K562 (cell line): ENCODE measurements at regions not wholly inside any gene's neighbourhood (a gene's known extent, or its start where the extent isn't known, plus 50 kb on each side); places are given as distances from the start of the nearest gene placed in this dataset.

Source experiments
- ATAC-seq: fragments of 200-7000 bp; cut with Tn5 transposase; 3 replicates; pipeline ENCODE4 v1.9.1; 2020; ENCODE audit warnings: moderate library complexity
- BruUV-seq: library from RNA; stranded (reverse); fragments of 400-500 nt; replicated peaks from 2 replicates; lab custom pipeline; 2021; lab: Mats Ljungman, UMichigan
- CTCF ChIA-PET: fragments of 300-600 bp; formaldehyde crosslinking; extraction: SDS; loops from one replicate; lab custom pipeline; 2021; ENCODE audit warnings: low intra/inter-chr PET ratio; lab: Yijun Ruan, JAX
- POLR2A ChIA-PET: fragments of 300-600, 350-650 bp; sonication (Branson Sonifier 250); formaldehyde crosslinking; extraction: SDS; loops from one replicate; lab custom pipeline; 2021; ENCODE audit warnings: antibody characterized with exemption, inconsistent platforms; lab: Yijun Ruan, JAX
- DNase-seq, 4 experiments: peaks; one replicate each; pipeline versions ENCODE4 v3.0.0 to v3.0.0-alpha.2; 2011 to 2018; ENCODE audit warnings: low spot score in 3 of 4, mixed read lengths in 3 of 4; ENCODE audit errors: extremely low read depth in 1 of 4
- FAIRE-seq: peaks from 2 replicates; lab custom pipeline; 2011; peaks lifted over from hg19 to GRCh38; lab: Jason Lieb, UNC
- H2AFZ ChIP-seq: 2 replicates; pipeline ENCODE4 v1.6.0; 2011; ENCODE audit warnings: low read depth, low read length, control low read depth, inconsistent platforms
- H3K27ac ChIP-seq: fragments of 200-600 bp; 3 replicates; pipeline ENCODE4 v1.8.0; 2011; ENCODE audit warnings: low read depth, mild to moderate bottlenecking, control low read depth, inconsistent platforms, low read length, moderate library complexity, mixed read lengths; ENCODE audit errors: extremely low read depth
- H3K27me3 ChIP-seq, 2 experiments: fragments of 300-600 bp in 1 of 2; 2 replicates in 1 of 2; 3 replicates in 1 of 2; pipeline versions ENCODE4 v1.6.0 to v1.8.0; 2011; ENCODE audit warnings: inconsistent platforms in 2 of 2, low read length in 2 of 2, mild to moderate bottlenecking in 1 of 2, mixed read lengths in 1 of 2, moderate library complexity in 1 of 2; ENCODE audit not compliant: control insufficient read depth in 2 of 2, insufficient read depth in 2 of 2
- H3K36me3 ChIP-seq: fragments of 300-600 bp; 3 replicates; pipeline ENCODE4 v1.8.0; 2011; ENCODE audit warnings: mild to moderate bottlenecking, low read length, inconsistent platforms; ENCODE audit not compliant: control insufficient read depth, insufficient read depth
- H3K4me1 ChIP-seq, 2 experiments: fragments of 200-600 bp in 1 of 2; replicated peaks in 1 of 2; 2 replicates in 1 of 2; 3 replicates in 1 of 2; pipeline versions ENCODE4 v1.5.1 to v1.8.0; 2011; ENCODE audit warnings: inconsistent platforms in 2 of 2, low read length in 2 of 2, mild to moderate bottlenecking in 1 of 2, mixed read lengths in 1 of 2, moderate library complexity in 1 of 2; ENCODE audit not compliant: control insufficient read depth in 2 of 2, insufficient read depth in 2 of 2
- H3K4me2 ChIP-seq: 2 replicates; pipeline ENCODE4 v1.6.1; 2011; ENCODE audit warnings: low read length, control low read depth, inconsistent platforms, mixed read lengths; ENCODE audit not compliant: insufficient read depth
- H3K4me3 ChIP-seq: fragments of 200-600 bp; sonication (generic), shearing (Covaris generic); 2 replicates; pipeline ENCODE4 v1.5.1; 2016; ENCODE audit warnings: control low read depth, inconsistent platforms
- H3K79me2 ChIP-seq: fragments of 200-600 bp; 3 replicates; pipeline ENCODE4 v1.8.0; 2011; ENCODE audit warnings: low read length, inconsistent platforms; ENCODE audit not compliant: control insufficient read depth, insufficient read depth
- H3K9ac ChIP-seq, 2 experiments: 2 replicates each; pipeline versions ENCODE4 v1.6.0 to v1.6.1; 2011; ENCODE audit warnings: low read depth in 2 of 2, low read length in 2 of 2, control low read depth in 1 of 2, inconsistent platforms in 1 of 2, mild to moderate bottlenecking in 1 of 2, mixed read lengths in 1 of 2; ENCODE audit not compliant: insufficient read depth in 1 of 2
- H3K9me1 ChIP-seq: one replicate; pipeline ENCODE4 v1.6.0; 2011; ENCODE audit warnings: inconsistent platforms, mild to moderate bottlenecking, low read length, moderate library complexity; ENCODE audit not compliant: control insufficient read depth, insufficient read depth
- H3K9me3 ChIP-seq: replicated peaks from 2 replicates; pipeline ENCODE4 v1.5.1; 2011; ENCODE audit warnings: low read depth, low read length, inconsistent platforms; ENCODE audit not compliant: control insufficient read depth, insufficient read depth
- H4K20me1 ChIP-seq: replicated peaks from 2 replicates; pipeline ENCODE4 v1.6.1; 2011; ENCODE audit warnings: low read length, inconsistent platforms, mixed read lengths; ENCODE audit not compliant: control insufficient read depth, insufficient read depth
- ARID3B ChIP-seq: fragments of 250-450 bp; sonication (Bioruptor Pico); IDR thresholded peaks from 2 replicates; pipeline ENCODE4 v1.4.0; 2020; ENCODE audit warnings: borderline replicate concordance
- CBFA2T3 ChIP-seq: fragments of 450-650 bp; IDR thresholded peaks from 2 replicates; pipeline ENCODE4 v1.6.1; 2017
- DLX4 ChIP-seq: fragments of 250-450 bp; sonication (Bioruptor Pico); IDR thresholded peaks from 2 replicates; pipeline ENCODE4 v1.6.1; 2021; ENCODE audit warnings: mild to moderate bottlenecking
- FOXJ3 ChIP-seq: sonication (generic); formaldehyde crosslinking; IDR thresholded peaks from 2 replicates; pipeline ENCODE4 v1.4.0; 2020; ENCODE audit warnings: mild to moderate bottlenecking, missing genetic modification reagents
- GTF2B ChIP-seq: IDR thresholded peaks from 2 replicates; pipeline ENCODE4 v1.6.1; 2011; ENCODE audit not compliant: insufficient read length; ENCODE audit errors: extremely low read depth
- HES1 ChIP-seq: fragments of 450-650 bp; IDR thresholded peaks from 2 replicates; pipeline ENCODE4 v1.6.1; 2016; ENCODE audit warnings: low read depth, mild to moderate bottlenecking, moderate library complexity
- NCOA1 ChIP-seq: fragments of 450-650 bp; IDR thresholded peaks from 2 replicates; pipeline ENCODE4 v1.6.1; 2016; ENCODE audit warnings: low read depth
- NR1H2 ChIP-seq: sonication (generic); formaldehyde crosslinking; IDR thresholded peaks from 2 replicates; pipeline ENCODE4 v1.4.0; 2020; ENCODE audit warnings: mild to moderate bottlenecking, missing genetic modification reagents
- NR3C1 ChIP-seq: sonication (generic); formaldehyde crosslinking; IDR thresholded peaks from 2 replicates; pipeline ENCODE4 v1.8.1; 2022; ENCODE audit warnings: missing genetic modification reagents
- POU5F1 ChIP-seq: fragments of 150-350 bp; IDR thresholded peaks from 2 replicates; pipeline ENCODE4 v1.6.1; 2014; ENCODE audit warnings: borderline replicate concordance, low read length, low read depth, mild to moderate bottlenecking; ENCODE audit not compliant: partially characterized antibody
- SAFB ChIP-seq: fragments of 200-400 bp; formaldehyde crosslinking; IDR thresholded peaks from 2 replicates; pipeline ENCODE4 v1.6.1; 2017; ENCODE audit warnings: low read depth, low read length, borderline replicate concordance
- THRAP3 ChIP-seq: fragments of 450-650 bp; IDR thresholded peaks from 2 replicates; pipeline ENCODE4 v1.6.1; 2016; ENCODE audit warnings: mild to moderate bottlenecking, inconsistent platforms, borderline replicate concordance
- USF1 ChIP-seq: sonication (generic); formaldehyde crosslinking; IDR thresholded peaks from 2 replicates; pipeline ENCODE4 v1.9.0; 2022; ENCODE audit warnings: mild to moderate bottlenecking, missing genetic modification reagents
- ZNF133 ChIP-seq: fragments of 250-450 bp; sonication (Bioruptor Pico); IDR thresholded peaks from 2 replicates; pipeline ENCODE4 v1.4.0; 2020; ENCODE audit warnings: mild to moderate bottlenecking
- ZNF224 ChIP-seq: sonication (generic); formaldehyde crosslinking; IDR thresholded peaks from 2 replicates; pipeline ENCODE4 v1.8.0; 2022; ENCODE audit warnings: mild to moderate bottlenecking, missing genetic modification reagents
- ZNF511 ChIP-seq: sonication (generic); formaldehyde crosslinking; IDR thresholded peaks from 2 replicates; pipeline ENCODE4 v1.8.0; 2022; ENCODE audit warnings: mild to moderate bottlenecking, missing genetic modification reagents
- ZNF740 ChIP-seq, 3 experiments: fragments of 200-800 bp in 1 of 3; sonication (Bioruptor generic) in 1 of 3; sonication (generic) in 1 of 3; formaldehyde crosslinking in 1 of 3; IDR thresholded peaks; 2 replicates each; pipeline versions ENCODE4 v1.6.1 to v1.8.0; 2016 to 2022; ENCODE audit warnings: mild to moderate bottlenecking in 2 of 3, missing compliant biosample characterization in 2 of 3, missing genetic modification characterization in 2 of 3, missing genetic modification reagents in 1 of 3
- WGBS: fragments of 100-300 bp; shearing (Covaris generic); methylation state at CpG from one replicate; pipeline ENCODE4 v1.1.6; 2016; ENCODE audit warnings: low coverage, mixed read lengths; ENCODE audit not compliant: insufficient coverage; ENCODE audit errors: missing lambda C conversion rate; 5-methylcytosine and 5-hydroxymethylcytosine counted together
- in situ Hi-C: fragments of 300-500 bp; cut with MboI; formaldehyde crosslinking; loops from 4 replicates; pipeline ENCODE4 v1.15.0; 2018; ENCODE audit warnings: inconsistent platforms, mixed read lengths
- intact Hi-C: fragments of 100-400 bp; cut with micrococcal nuclease; formaldehyde crosslinking; loops from 2 replicates; pipeline ENCODE4 v1.14.2; 2022

- no peak for TF ChIP-seq GTF2B
- TF ChIP-seq NR3C1: no peak
- TF ChIP-seq ZNF740 (CRISPR knock-in tag; IDR thresholded peaks at IDR 0.05): no peak
- TF ChIP-seq ZNF740 (tag; IDR thresholded peaks at IDR 0.05): no peak
- no peak for TF ChIP-seq ZNF133 (CRISPR knock-in tag)
- no peak for TF ChIP-seq ZNF224 (CRISPR knock-in tag)
- TF ChIP-seq NCOA1: no peak
Measured at GRCh38 chr5:129246088-129246487, 151.5 kb downstream of the ISOC1 start (continued).

- intact Hi-C loops: no loop called here
- no peaks in the 10 kb centered on the region for H4K20me1 ChIP-seq
- ChIA-PET POLR2A (interaction anchor here (0.8 kb wide), 1 partner anchor 305 kb away, joined by 3 read pairs; no protein-coding TSS in a partner anchor), CTCF (no interaction called here)
- FAIRE-seq (no peak), DNase-seq (no peak), ATAC-seq (no peak)
- BruUV-seq: no TSS peak
- H2AFZ ChIP-seq: no peak overlapping the region
- no peaks in the 10 kb centered on the region for H3K27me3 ChIP-seq
- H3K4me1 ChIP-seq: no peaks in the 10 kb centered on the region
- H3K9ac ChIP-seq: no peak overlapping the region
- H3K9me1 ChIP-seq: no peaks in the 10 kb centered on the region
- no peaks in the 10 kb centered on the region for H3K79me2 ChIP-seq
- peaks cover 3% of the 10 kb centered on the region for H3K9me3 ChIP-seq
- H3K36me3 ChIP-seq: no peaks in the 10 kb centered on the region
- no peak overlapping the region for H3K27ac ChIP-seq
- in situ Hi-C loops: no loop called here
- WGBS: 1% methylated on average over 9 of the region's 9 CpGs
- H3K4me2 ChIP-seq: no peak overlapping the region
- H3K4me3 ChIP-seq: no peak overlapping the region
- TF ChIP-seq CBFA2T3: no peak
- no peak for TF ChIP-seq SAFB
- TF ChIP-seq THRAP3: no peak
- TF ChIP-seq DLX4 (CRISPR knock-in tag): no peak
- TF ChIP-seq FOXJ3: no peak
- no peak for TF ChIP-seq ARID3B
- TF ChIP-seq ZNF511 (CRISPR knock-in tag): no peak
- no peak for TF ChIP-seq HES1
- TF ChIP-seq USF1 (CRISPR knock-in tag): no peak
- TF ChIP-seq NR1H2 (CRISPR knock-in tag): no peak
- TF ChIP-seq POU5F1: no peak
Measured at GRCh38 chr5:129249886-129250285, 155.3 kb downstream of the ISOC1 start.
